IPS DF 19.7 (cell line): ENCODE measurements at regions not wholly inside any gene's neighbourhood (a gene's known extent, or its start where the extent isn't known, plus 50 kb on each side); places are given as distances from the start of the nearest gene placed in this dataset.
"Not testable (repeated sequence)": the region's sequence is repeated elsewhere in the genome, so short reads cannot be mapped to it uniquely, and the experiment has no call there.

Experiments used
- DNase-seq: peaks from one replicate; pipeline ENCODE4 v3.0.0-alpha.2; 2013; ENCODE audit warnings: low read depth, low spot score

DNA sequence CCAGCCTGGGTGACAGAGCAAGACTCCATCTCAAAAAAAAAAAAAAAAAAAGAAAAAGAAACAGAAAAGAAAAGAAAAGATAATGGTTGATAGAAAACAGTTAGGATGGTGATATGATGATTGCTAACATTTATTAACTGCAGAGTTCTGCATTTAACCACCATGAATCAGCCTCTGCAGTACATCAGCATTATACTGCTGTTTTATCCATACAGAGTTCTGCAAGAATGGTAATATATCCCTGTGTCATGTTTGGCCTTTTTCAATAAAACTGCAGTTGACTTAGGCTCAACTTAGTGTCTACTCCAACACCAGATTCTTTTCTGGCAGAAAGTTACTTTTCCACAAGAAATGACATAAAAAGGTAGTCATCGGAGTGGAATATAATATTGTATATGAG, 62.6 kb downstream of the DUSP6 start:
- no peak for DNase-seq

DNA sequence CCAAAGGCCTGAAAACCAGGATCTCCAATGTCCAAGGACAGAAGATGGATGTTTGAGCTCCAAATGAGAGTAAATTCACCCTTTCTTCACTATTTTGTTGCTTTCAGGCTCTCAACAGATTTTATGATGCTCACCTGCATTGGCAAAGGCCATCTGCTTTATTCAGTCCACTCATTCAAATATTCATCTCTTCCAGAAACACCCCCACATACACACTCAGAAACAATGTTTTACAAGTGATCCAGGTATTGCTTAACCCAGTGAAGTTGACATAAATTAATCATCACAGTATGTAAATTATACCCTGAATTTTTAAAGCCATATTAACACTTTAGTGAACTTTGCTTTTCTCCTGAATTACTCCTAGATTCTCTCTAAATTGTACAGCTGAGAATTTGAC, 63.3 kb downstream of the DUSP6 start:
- no peak for DNase-seq

DNA sequence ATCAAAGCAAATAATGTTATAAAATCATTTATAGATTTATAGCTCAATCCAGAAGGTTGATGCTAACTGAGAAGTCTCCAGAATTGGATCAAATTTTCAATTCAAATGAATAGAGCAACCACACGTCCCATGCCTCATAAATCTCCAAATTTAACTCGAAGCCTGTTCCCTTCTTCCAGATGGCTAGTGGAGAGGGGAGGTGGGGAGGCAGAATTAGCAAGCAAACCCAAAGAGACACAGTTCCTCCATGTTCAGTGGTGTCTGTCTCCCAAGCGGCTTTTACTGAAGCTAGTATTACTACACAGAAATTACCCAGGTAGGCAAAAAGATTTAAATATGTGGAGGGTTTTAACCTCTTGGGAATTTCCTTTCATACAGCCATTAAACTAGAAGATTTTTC, 65.8 kb downstream of the DUSP6 start:
- DNase-seq = no peak

DNA sequence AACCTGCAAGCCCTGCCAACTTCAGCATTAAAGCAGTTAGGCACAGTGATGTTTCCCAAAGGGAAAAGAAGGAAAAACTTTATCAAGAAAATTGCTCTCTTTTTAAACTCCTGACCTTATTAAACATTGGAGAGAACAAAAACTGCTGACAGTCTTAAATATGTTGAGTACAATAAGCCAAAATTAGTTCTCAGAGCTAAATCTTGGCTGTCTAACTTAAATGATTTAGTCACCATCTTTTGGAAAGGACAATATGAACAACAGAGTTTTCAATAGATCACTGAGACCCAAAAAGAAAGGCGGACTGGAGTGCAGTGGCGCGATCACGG, 70.8 kb downstream of the DUSP6 start:
- DNase-seq = no peak

DNA sequence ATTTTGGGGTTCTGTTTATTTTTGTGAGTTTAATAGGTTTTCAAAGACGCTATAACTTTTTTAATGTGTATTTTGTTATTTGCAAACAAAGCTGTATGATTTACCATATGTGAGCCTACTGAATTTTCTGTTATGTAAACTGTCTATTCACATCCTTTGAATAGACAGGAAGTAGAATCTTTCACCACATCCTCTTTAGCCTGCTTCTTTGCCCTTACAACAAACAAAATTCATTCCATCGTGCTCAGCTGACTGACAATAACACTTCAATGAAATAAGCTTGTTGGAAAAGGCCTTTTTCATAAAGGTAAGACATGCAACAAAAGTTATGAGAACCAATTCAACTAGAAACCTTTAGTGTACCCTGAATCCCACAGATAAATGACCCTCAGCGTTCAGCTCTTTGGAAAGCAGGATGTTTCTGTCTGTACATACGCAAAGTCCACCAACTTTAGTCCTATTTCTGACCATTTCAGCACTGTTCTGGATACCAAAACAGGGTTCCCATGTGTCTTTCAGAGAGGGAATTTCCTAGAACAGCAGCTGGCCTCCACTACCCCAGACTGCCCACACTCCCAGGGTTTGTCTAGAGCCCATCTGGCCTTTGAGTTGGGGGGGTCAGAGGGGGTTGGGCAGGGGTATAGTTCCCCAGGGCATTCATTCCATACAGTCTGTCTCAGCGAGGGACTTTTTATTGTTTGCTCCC, 71.3 kb downstream of the DUSP6 start:
- no peak for DNase-seq

DNA sequence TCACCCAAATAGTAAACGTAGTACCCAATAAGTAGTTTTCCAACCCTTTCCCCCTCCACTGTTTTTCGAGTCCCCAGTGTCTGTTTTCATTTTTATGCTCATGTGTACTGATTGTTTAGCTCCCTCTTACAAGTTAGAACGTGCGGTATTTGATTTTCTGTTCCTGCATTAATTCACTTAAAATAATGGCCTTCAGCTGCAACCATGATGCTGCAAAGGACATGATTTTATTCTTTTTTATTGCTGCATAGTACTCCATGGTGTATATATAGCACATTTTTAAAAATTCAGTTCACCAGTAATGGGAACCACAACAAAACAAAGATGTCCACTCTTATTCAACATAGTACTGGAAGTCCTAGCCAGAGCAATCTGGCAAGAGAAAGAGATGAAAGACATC, 72.8 kb downstream of the DUSP6 start:
- no peak for DNase-seq

DNA sequence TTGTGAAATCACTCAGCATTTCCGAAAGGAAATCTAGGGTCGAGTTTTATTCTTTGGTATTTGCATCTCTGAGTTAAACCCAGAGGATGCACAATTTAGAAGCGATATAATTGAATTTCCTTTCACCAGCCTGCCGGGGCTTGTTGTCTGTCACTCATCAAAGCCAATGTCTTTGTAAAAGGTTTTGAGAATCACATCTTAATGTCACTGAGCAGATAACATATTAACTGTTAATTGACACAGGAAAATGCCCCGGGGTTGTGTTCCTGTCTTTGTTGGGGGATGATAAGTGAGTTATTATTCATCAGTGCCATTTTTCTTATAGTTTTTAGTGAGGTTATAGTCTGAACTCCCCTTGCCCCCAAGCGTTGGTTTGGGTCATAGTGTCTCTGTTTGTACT, 73.4 kb downstream of the DUSP6 start:
- DNase-seq = no peak

DNA sequence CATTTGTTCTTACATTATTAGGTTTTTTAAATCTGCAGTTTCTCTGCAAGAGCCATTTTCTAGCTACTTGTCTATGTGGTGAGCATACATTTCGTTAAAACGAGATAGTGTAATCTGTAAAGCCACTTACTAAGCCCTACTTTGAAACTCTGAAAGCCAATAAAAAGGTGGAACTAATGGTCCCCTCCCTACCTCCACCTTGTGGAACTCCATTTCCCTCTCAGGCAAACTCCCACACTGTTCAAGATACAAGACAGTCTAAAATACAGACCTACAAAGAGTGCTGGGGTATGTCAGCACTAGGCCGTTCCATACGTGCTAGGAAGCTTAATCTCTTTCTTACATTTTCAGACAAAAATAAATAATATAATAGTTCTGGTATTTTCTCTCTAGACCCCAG, 74.1 kb downstream of the DUSP6 start:
- no peak for DNase-seq

DNA sequence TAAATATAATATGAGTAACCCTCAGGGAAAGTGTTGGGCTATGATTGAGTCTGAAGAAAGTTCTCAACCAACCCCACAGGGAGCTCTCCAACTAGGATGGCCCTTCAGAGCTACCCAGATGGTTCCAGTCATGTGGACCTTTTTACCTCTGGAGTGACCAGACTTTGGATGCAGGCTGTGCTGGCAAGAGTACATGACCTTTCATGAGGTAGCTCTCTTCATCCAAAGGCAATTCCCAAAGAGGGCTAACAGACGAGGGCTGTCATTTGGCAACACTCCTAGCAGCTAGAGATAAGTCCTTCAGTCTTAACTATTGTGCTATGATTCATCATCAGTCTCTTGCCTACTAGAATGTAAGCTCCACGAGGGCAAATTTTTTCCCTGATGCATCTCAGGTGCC, 75.4 kb downstream of the DUSP6 start:
- no peak for DNase-seq

DNA sequence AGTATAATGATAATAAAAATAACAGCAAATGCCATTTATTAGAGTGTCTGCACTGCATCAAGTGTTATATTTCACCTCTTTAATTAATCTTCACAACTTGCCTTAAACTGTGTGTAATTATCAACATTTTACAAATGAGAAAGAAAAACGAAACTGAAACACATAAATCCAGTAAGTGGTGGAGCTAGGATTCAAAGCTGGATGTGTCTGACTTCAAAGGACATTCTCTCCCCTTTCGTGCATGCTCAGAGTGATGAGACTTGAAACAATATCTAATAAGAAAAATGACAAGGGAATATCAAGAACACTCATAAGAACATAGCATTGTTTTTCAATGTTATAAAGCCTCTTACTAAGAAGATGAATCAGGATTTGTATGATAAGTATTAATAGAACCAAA, 78.8 kb downstream of the DUSP6 start:
- DNase-seq = no peak

DNA sequence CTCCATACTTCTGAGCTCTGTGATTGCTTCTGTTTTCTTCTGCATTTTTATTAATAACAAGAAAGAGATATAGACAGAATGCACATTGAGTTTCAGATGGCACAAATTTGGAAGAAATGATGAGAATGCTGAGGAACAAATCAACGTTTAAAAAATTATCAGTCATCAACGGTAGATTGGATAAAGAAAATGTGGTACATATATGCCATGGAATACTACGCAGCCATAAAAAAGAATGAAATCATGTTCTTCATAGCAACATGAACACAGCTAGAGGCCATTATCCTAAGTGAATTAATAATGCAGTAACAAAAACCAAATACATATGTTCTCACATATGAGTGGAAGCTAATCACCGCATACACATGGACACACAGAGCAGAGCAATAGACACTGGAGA, 81.8 kb downstream of the DUSP6 start:
- no peak for DNase-seq

DNA sequence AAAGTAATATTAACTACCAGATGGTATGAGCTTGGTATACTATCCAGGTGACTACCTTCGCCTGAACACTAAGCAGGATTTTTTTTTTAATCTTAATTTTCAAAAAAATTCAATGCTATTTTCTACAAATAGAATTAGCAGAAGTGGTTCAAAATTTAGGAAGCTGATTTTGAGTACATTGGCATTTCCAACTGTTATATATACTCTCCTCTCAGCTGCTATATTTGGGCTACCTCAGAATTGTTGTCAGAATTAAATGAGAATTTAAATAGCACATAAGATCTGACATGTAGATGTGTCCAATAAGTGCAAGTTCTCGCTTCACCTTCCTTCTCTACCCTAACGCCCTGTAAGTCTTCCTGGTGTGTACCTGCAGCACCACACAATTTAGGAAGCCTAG, 83.1 kb downstream of the DUSP6 start:
- DNase-seq = no peak

DNA sequence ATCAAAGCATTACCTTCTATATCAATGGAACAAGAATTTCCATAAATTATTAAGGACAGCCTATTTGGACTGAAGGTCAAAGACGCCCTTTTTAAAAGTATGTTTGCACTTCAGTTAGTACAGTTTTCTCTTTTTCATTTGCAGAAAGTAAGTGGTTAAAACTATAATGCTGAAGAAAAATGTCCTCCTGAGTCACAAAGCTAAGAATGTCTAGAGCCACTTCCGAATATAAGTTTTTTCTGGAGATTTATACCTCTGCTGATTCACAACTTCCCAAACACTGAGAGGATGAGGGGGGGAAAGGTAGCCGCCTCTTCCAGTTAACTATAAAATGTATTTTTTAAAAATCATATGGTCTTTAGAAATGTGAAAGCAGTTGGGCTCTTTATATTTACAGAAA, 84.9 kb downstream of the DUSP6 start:
- DNase-seq = no peak

DNA sequence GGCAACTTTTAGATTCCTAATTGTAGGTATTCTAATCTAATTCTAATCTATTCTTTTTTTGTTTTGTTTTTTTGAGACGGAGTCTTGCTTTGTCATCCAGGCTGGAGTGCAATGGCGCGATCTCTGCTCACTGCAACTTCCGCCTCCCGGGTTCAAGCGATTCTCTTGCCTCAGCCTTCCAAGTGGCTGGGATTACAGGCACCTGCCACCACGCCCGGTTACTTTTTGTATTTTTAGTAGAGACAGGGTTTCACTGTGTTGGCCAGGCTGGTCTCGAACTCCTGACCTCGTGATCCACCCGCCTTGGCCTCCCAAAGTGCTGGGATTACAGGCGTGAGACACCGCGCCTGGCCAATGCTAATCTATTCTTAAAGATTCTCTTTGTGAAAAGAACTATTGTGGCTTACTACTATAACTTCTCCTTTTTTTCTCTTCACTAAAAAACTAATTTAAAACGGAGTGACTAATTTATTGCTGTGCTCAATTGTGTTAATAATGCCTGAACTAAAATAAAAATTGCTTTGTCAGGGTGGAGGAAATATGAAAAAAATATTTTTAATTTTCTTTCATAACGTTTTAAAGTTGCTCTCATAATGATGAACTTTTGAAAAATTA, 85.6 kb downstream of the DUSP6 start:
- not testable (repeated sequence) for DNase-seq

DNA sequence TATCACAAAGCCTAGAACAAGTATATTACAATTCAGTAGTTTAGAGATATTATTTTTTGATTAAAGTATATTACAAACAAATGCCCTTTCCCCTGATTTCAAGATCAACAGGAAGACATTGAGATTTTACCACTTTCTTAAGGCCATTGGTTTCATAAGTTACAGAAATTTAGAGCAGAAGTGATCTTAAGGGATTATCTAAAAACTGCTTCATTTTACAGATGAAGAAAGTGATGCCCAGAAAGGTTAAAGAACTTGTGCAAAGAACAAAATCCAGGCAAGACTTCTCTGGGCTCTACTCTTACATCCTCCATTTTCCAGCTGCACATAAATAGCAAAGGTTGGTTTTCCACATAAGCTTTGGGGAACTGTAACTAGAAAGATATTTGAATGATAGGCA, 87.5 kb downstream of the DUSP6 start:
- DNase-seq = no peak

DNA sequence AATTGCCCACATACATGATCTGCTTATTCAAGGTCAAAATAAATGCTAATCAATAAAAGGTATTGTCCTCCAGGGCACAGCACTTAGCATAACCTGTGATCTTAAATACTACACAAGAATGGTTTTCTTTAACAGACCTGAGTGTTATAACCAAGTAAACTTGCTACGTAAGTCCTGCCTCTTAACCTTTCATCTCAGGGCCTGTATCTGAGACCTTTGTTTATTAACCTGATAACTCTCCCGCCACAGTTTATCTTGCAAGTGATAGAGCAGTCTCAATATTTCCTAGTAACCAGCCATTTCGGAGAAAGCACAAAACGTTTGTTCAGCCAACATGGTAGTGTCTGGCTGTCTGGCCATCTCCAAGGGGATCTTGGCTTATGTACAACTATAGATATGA, 88.4 kb downstream of the DUSP6 start:
- no peak for DNase-seq

DNA sequence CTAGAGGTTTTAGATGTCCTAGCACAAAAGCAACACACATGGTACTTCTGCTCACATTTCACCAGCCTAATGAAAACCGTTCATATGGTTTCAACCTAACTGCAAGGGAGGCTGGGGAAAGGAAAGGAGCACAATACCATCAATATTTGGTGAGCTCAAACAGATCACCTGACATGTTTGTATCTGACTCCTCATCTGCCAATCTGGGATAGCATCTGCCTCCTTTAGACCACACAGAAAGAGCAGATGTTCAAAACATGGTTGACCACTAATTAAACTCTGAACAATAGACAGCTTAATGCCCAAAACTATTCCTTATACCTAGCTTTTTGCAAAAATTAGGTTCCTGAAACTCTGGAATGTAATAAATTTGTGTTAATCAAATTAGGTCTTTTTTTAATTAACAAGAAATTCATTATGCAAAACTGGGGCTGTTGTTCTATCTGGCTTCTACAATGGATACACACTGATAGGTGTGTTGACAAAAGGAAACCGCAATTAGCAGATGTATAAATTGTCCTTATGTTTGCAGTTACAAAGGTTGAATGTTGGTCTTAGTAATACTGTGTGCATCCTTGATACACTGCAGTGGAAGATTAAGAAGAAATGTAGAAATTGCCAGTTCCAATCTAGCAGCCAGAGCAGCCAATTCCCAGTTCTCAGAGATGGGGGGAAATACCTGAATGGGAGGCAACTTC, 89.3 kb downstream of the DUSP6 start:
- no peak for DNase-seq

DNA sequence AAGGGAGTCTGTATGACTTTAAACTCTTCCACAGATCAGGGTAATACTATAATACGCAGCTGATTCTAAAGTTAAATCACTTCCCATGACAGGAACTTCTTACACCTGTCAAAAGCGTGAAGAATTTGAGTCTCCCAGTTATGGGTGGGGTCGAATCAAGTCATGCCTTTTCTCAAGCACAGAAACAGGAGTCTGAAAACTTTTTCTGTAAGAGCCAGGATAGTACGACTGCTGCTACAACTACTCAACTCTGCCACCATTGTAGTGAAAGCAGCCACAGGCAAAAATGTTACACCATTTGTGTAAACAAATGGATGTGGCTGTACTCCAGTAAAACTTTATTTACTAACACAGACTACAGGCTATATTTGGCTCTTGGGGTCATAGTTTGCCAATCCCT, 90.3 kb downstream of the DUSP6 start:
- no peak for DNase-seq

DNA sequence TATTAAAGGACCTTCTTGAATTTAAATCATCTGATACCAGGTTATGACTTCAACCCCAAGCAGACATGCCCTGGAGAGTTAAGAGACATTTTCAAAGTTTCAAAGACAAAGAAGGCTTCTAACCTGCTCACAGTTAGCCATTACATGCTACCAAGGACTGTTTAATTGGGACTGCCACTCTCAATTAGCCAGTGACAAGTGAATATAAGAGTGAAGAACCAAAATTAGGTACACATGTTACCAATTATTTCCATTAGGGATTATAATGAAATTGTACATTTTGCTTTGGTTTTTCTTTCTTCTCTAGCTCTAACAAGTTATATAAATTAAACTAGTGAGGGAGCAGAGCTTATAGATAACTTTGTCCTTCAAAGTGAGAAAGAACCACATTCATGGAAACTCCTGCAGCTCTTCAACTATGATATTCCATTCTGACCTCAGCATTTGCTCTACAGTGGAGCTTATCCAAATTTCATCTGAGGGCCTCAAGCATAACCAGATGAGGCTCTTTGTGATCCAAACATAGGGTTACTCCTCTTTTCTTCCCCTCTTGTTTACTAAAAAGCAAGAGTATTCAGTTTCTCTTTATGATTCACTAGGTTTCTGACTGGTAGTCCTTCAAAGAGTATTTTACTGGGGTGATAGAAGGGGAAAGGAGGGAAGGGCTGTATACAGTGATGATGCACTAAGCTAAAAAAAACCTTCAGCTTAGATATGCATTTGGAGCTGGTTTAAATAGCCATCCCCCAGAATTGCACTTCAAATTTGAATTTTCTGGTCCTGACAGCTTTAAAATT, 91.3 kb downstream of the DUSP6 start:
- no peak for DNase-seq

DNA sequence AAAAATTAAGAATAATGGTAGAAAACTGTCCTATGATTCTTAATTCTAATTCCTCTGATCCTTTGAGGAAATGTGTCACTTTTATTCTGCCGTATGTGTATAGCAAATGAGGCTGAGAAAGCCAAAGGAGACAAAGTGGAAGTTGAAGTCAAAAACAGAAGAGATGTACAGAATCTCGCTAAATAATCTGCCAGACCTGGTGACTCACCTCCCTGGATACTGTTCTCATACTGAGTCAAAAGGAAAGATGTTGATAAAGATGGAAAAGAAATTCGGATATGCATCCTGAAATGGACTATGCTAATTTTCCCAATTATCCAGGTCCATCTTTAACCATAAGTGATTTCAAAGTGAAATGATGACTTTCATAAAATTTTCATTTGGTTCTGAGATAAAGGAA, 92.5 kb downstream of the DUSP6 start:
- no peak for DNase-seq

DNA sequence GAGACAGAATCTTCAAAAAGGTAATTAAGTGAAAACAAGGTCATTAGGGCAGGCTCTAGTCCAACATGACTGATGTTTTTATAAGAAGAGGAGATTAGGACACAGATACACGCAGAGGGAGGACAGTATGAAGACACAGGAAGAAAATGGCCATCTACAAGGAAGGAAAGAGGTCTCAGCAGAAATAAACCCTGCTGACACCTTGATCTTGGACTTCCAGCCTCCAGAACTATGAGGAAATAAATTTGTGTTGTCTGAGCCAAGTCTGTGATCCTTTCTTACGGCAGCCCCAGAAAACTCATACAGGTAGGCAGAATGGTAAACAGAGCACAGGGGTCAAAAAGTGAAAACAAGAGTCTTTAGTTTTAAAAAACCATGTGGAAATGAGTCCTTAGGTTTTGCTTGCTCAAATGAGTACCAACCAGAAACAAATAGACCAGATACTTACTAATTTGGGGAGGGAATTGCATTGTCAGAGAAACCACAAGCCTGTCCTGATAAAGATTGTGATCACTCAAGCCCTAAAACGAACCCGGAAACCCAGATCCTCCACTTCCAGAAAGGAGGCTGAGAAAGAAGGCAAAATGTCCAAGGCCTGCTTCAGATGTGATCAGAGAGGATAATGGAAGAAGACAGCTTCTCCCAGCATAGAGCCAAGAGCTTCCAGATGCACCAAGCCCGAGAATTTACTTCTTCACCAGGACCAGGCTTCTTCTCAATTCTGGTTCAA, 93.9 kb downstream of the DUSP6 start:
- no peak for DNase-seq

DNA sequence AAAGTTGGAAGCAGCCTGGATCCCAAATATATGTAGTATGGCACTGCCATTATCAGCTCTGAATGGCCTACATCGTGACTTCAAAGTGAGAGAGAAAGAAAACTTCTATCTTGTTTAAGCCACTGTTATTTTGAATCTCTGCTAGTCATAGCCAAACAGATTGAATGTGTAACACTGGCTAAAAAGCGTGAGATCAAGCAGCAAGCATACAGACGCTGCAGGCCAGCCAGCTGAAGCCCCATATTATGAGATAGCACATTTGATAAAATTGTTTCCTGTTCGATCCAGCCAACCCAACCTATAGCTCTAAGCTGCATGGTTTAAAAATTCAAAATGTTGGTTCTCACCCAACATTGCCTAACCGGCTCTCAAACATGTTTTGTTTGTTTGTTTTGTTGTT, 95.0 kb downstream of the DUSP6 start:
- no peak for DNase-seq
